ENCODE measurements at regions not wholly inside any gene's neighbourhood (a gene's known extent, or its start where the extent isn't known, plus 50 kb on each side); places are given as distances from the start of the nearest gene placed in this dataset.

- TF ChIP-seq REST (IDR thresholded peaks at IDR 0.05; ENCODE audit: insufficient read depth in 1 of 2, low read depth in 2 of 2, low read length in 2 of 2) (no peak), POLR2AphosphoS5 (IDR thresholded peaks at IDR 0.05; ENCODE audit: low read depth, low read length) (no peak), TAF1 (IDR thresholded peaks at IDR 0.05; ENCODE audit: borderline replicate concordance, insufficient read depth, low read length) (no peak), SIN3A (IDR thresholded peaks at IDR 0.05; ENCODE audit: borderline replicate concordance, insufficient read depth, low read length) (no peak)
These were observed 628.9 kb downstream of the HTR1B start for GRCh38 chr6:76834399-76834798.

Data from PFSK-1 (cell line).